K562 (cell line): ENCODE measurements at regions not wholly inside any gene's neighbourhood (a gene's known extent, or its start where the extent isn't known, plus 50 kb on each side); places are given as distances from the start of the nearest gene placed in this dataset.

Source experiments
- BCLAF1 ChIP-seq, 2 experiments: fragments of 450-650 bp in 1 of 2; IDR thresholded peaks; 2 replicates each; pipeline ENCODE4 v1.6.1; 2011 to 2017; ENCODE audit warnings: low read depth in 2 of 2, antibody characterized with exemption in 1 of 2, borderline replicate concordance in 1 of 2, low read length in 1 of 2, mild to moderate bottlenecking in 1 of 2, mixed read lengths in 1 of 2; ENCODE audit not compliant: control insufficient read depth in 1 of 2
- FOSL1 ChIP-seq: fragments of 200-800 bp; sonication (Bioruptor generic); conservative IDR thresholded peaks from 2 replicates; pipeline ENCODE4 v1.6.1; 2016; ENCODE audit warnings: missing genetic modification characterization, missing compliant biosample characterization
- TF ChIP-seq, protein P1 (sequence below), 3 experiments: IDR thresholded peaks in 2 of 3; conservative IDR thresholded peaks in 1 of 3; 2 replicates each; pipeline ENCODE4 v1.5.1; 2011 to 2012; ENCODE audit warnings: low read length in 3 of 3, mild to moderate bottlenecking in 3 of 3, control low read depth in 2 of 3, improper control_type of control experiment in 1 of 3, inconsistent platforms in 1 of 3, low read depth in 1 of 3, mixed read lengths in 1 of 3, moderate library complexity in 1 of 3; ENCODE audit not compliant: insufficient read depth in 2 of 3

DNA sequence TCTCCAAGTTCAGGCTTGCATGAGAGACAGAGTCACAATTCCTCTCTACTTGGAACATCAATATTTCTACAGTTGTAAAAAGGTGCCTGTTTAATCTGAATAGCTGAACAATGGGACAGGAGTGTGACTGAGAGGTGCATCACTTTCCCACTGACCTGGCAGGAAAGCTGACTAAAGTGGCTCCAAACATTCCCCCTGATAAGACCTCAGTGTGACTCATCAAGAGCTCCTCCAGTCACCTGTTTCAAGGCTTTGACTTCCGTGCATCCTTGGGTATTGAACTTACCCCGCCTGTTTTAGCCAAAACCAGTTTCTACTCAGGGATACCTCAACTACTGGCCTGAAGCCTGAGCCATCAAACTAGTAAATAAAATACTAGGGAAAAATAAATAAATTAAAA, 453.9 kb upstream of the DDX18 start:
- TF ChIP-seq, protein P1, sequence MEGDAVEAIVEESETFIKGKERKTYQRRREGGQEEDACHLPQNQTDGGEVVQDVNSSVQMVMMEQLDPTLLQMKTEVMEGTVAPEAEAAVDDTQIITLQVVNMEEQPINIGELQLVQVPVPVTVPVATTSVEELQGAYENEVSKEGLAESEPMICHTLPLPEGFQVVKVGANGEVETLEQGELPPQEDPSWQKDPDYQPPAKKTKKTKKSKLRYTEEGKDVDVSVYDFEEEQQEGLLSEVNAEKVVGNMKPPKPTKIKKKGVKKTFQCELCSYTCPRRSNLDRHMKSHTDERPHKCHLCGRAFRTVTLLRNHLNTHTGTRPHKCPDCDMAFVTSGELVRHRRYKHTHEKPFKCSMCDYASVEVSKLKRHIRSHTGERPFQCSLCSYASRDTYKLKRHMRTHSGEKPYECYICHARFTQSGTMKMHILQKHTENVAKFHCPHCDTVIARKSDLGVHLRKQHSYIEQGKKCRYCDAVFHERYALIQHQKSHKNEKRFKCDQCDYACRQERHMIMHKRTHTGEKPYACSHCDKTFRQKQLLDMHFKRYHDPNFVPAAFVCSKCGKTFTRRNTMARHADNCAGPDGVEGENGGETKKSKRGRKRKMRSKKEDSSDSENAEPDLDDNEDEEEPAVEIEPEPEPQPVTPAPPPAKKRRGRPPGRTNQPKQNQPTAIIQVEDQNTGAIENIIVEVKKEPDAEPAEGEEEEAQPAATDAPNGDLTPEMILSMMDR (IDR thresholded peaks at IDR 0.05 in 2 of 3, conservative IDR thresholded peaks at IDR 0.05 in 1 of 3; ENCODE audit: insufficient read depth in 2 of 3, low read depth in 1 of 3, low read length in 3 of 3), result no peak
- TF ChIP-seq FOSL1, result no peak
- TF ChIP-seq BCLAF1 (IDR thresholded peaks at IDR 0.05; ENCODE audit: borderline replicate concordance in 1 of 2, control insufficient read depth in 1 of 2, low read depth in 2 of 2, low read length in 1 of 2), result no peak
